ENCODE measurements at regions not wholly inside any gene's neighbourhood (a gene's known extent, or its start where the extent isn't known, plus 50 kb on each side); places are given as distances from the start of the nearest gene placed in this dataset.

GRCh38 chr2:190771726-190772125 lies 108.9 kb upstream of the GLS start:
- TF ChIP-seq ZNF184 (tag by site-specific recombination; IDR thresholded peaks at IDR 0.05) (no peak), CTCF (tag by site-specific recombination; IDR thresholded peaks at IDR 0.05) (no peak), PATZ1 (tag by site-specific recombination; IDR thresholded peaks at IDR 0.05) (no peak), ZNF837 (tag by site-specific recombination; IDR thresholded peaks at IDR 0.05) (no peak), SP7 (tag by site-specific recombination; IDR thresholded peaks at IDR 0.05) (no peak), MZF1 (tag by site-specific recombination; IDR thresholded peaks at IDR 0.05; ENCODE audit: borderline replicate concordance) (no peak)
- TF ChIP-seq, protein P1, sequence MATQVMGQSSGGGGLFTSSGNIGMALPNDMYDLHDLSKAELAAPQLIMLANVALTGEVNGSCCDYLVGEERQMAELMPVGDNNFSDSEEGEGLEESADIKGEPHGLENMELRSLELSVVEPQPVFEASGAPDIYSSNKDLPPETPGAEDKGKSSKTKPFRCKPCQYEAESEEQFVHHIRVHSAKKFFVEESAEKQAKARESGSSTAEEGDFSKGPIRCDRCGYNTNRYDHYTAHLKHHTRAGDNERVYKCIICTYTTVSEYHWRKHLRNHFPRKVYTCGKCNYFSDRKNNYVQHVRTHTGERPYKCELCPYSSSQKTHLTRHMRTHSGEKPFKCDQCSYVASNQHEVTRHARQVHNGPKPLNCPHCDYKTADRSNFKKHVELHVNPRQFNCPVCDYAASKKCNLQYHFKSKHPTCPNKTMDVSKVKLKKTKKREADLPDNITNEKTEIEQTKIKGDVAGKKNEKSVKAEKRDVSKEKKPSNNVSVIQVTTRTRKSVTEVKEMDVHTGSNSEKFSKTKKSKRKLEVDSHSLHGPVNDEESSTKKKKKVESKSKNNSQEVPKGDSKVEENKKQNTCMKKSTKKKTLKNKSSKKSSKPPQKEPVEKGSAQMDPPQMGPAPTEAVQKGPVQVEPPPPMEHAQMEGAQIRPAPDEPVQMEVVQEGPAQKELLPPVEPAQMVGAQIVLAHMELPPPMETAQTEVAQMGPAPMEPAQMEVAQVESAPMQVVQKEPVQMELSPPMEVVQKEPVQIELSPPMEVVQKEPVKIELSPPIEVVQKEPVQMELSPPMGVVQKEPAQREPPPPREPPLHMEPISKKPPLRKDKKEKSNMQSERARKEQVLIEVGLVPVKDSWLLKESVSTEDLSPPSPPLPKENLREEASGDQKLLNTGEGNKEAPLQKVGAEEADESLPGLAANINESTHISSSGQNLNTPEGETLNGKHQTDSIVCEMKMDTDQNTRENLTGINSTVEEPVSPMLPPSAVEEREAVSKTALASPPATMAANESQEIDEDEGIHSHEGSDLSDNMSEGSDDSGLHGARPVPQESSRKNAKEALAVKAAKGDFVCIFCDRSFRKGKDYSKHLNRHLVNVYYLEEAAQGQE (tag by site-specific recombination; IDR thresholded peaks at IDR 0.05): no peak
